Activated naive CD8-positive, alpha-beta T cell treated with anti-CD3 and anti-CD28 coated beads, Interleukin-2, amount 10 ng/mL, durations not matched to agents 7 days and 5 days (primary cell): ENCODE measurements at regions not wholly inside any gene's neighbourhood (a gene's known extent, or its start where the extent isn't known, plus 50 kb on each side); places are given as distances from the start of the nearest gene placed in this dataset.
"Not testable (repeated sequence)": the region's sequence is repeated elsewhere in the genome, so short reads cannot be mapped to it uniquely, and the experiment has no call there.

Experiments used
- ATAC-seq: fragments of 150-1000 bp; cut with Tn5 transposase; one replicate; pipeline ENCODE4 v1.10.0; 2021; ENCODE audit warnings: low read depth, moderate library complexity
- POLR2A ChIA-PET: fragments of 350-600 bp; sonication (Branson Sonifier 250); formaldehyde crosslinking; loops from one replicate; lab custom pipeline; 2021; ENCODE audit warnings: antibody characterized with exemption; lab: Charles Lee
- DNase-seq: peaks from one replicate; pipeline ENCODE4 v3.0.0; 2021
- H3K27ac Mint-ChIP-seq: one replicate; pipeline ENCODE4 v1.8.0; 2022; ENCODE audit warnings: mild to moderate bottlenecking, mixed read lengths
- H3K27me3 Mint-ChIP-seq: one replicate; pipeline ENCODE4 v1.8.0; 2022; ENCODE audit warnings: mild to moderate bottlenecking, moderate library complexity, mixed read lengths
- H3K36me3 Mint-ChIP-seq: one replicate; pipeline ENCODE4 v1.8.0; 2021; ENCODE audit warnings: mild to moderate bottlenecking, mixed read lengths
- H3K4me1 Mint-ChIP-seq: one replicate; pipeline ENCODE4 v1.8.0; 2021; ENCODE audit warnings: mixed read lengths
- H3K4me3 Mint-ChIP-seq: one replicate; pipeline ENCODE4 v1.8.0; 2022; ENCODE audit warnings: mild to moderate bottlenecking, moderate library complexity, mixed read lengths
- H3K9me3 Mint-ChIP-seq: one replicate; pipeline ENCODE4 v1.8.0; 2021; ENCODE audit warnings: mixed read lengths

DNA sequence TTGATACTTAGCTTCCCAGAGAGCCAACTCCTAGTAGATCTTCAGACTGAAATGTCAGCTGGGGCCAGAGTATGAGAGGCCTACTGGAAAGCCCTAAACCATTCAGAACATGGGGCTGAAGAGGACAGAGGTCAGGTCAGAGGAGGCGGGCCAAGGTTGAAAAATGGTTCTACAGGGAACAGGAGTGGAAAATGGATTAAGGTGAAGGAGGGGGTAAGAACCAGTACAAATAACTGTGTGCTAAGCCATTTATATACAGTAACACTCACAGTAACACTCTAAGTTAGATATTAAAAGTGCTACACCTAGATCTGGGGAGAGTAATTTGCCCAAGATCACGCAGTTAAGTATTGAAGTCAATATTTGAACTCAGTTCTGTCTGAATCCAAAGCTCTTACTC is 313.2 kb upstream of the MAP3K7 start:
- Mint-ChIP-seq H3K27me3 (peaks cover 7% of the 10 kb centered on the region), H3K9me3 (peaks cover 2% of the 10 kb centered on the region), H3K27ac (no peak overlapping the region), H3K4me1 (no peaks in the 10 kb centered on the region), H3K36me3 (no peaks in the 10 kb centered on the region), H3K4me3 (no peak overlapping the region)
- POLR2A ChIA-PET = no interaction called here
- no peak for DNase-seq
- no peak for ATAC-seq

DNA sequence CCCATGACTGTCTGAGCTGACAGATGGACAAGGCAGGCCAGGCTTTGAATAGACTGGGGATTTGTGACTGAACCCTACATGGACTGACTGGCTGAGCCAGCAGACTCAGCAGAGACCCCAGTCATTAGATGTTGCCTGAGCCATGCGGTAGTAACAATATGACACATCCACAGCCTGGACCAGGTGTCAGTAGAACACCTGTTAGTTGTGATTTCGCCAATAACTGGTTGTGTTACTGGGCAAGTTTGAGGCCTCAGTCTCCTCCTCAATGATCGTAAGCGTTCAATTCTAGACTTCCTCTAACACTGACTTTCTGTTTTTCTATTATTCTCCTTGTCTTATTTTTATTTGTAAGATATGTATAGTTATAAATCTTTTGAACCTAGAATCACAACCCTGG is 311.9 kb upstream of the MAP3K7 start:
- ATAC-seq = no peak
- no peaks in the 10 kb centered on the region for H3K4me1 Mint-ChIP-seq
- H3K9me3 Mint-ChIP-seq = peaks cover 2% of the 10 kb centered on the region
- no peak overlapping the region for H3K4me3 Mint-ChIP-seq
- DNase-seq = no peak
- H3K27ac Mint-ChIP-seq = no peak overlapping the region
- H3K27me3 Mint-ChIP-seq = peaks cover 7% of the 10 kb centered on the region
- POLR2A ChIA-PET = no interaction called here
- no peaks in the 10 kb centered on the region for H3K36me3 Mint-ChIP-seq

DNA sequence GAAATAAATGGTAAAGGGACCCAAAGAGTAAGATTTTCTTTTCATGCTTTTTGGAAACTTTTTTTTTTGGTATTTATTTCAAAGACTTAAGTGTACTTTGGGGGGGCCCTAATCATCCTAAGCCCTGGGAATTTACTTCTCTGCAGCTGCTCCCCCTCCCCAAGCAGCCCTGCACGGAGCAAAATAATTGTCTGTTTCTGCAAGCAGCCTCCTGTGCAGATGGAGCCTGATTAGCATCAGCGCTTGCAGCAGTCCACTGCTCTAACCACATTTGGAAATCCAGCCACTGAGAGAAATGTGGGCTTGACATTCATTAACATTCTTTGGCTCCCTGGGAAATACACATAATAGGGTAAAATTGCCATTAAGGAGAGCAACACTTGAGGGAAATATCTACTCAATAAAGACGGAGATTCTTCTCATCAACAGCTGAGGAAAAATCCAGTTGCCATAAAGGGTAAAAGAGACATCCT is 309.2 kb upstream of the MAP3K7 start:
- Mint-ChIP-seq H3K27ac (no peak overlapping the region), H3K4me1 (no peaks in the 10 kb centered on the region), H3K4me3 (no peak overlapping the region), H3K36me3 (no peaks in the 10 kb centered on the region), H3K9me3 (no peaks in the 10 kb centered on the region), H3K27me3 (peaks cover 9% of the 10 kb centered on the region)
- ATAC-seq = no peak
- POLR2A ChIA-PET = no interaction called here
- no peak for DNase-seq

DNA sequence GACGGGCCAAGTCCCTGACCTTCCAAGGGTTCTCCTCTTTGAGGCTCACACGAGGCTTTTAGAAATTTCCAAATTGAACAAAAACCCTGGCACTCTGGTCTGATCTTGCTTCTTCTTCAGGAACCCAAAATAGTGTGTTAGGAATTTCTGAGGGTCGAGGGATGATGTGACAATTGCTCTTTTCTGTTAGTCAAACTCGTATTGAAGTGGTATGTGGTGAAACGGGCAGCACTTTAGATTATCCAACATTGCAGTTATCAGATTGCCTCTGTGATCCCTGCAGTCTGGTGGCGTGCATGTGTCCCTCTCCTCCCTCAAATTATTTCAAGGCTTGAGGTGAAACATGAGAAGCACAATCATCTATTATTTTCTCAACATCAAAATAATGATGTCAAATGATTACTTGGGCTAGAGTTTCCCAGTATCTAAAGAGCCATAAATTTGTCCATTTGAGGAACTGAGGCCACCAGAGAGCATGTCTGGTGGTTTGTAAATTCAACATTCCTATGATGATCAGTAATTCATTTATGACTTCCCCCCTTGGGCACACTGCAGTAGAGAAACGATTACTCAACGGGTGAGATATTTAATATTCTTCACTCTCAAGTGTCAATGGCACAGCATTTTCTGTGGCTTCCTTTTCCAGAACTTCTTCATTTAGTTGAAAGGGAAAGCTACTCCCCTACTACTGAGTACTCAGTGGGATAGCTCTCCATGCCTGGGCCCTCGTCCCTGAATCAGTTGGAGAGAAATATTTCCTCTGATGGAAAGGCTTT is 308.6 kb upstream of the MAP3K7 start:
- Mint-ChIP-seq H3K36me3 (no peaks in the 10 kb centered on the region), H3K9me3 (no peaks in the 10 kb centered on the region), H3K4me1 (no peaks in the 10 kb centered on the region), H3K27me3 (peaks cover 9% of the 10 kb centered on the region), H3K27ac (no peak overlapping the region), H3K4me3 (no peak overlapping the region)
- ATAC-seq = no peak
- POLR2A ChIA-PET = no interaction called here
- no peak for DNase-seq

DNA sequence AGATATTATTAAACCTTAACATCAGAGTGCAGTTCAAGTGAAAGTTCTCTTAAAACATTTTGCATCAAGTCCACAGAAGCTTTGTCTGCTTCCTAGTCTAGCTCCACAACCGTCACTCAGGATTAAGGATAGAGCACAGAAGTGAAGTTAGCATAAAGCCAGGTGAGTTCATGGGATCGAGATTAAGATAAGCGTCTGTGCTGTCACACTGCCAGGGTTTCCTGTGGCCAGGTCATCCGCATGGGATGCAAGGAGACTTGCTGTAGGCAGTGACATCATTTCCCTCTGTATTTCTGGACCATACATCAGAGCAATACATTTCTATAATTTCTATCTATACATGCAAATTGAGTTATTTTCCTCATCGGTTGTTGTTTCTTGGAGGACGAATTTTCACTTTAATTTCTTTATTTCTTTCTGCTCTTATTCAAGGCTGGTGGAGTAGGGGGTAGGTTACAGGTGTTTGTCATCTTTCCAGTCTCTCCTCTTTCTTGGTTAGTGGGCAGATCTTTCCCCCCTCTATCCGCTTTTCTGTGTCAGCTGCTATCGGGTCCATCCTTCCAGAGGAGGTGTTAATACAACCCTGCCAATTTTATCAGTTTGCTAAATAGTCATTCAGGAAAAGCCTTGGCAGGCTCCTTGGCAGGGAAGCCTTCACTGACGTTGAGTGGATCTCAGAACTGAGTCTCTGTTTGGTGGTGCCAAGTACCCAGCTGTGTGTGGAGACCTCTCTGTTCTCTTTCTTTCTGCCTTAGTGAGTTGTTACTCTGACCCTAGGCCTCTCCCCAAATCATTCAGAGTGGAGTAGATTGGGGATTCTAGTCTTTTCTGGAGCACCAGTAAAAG is 307.6 kb upstream of the MAP3K7 start:
- Mint-ChIP-seq H3K9me3 (no peaks in the 10 kb centered on the region), H3K27me3 (peaks cover 5% of the 10 kb centered on the region), H3K4me1 (no peaks in the 10 kb centered on the region), H3K4me3 (no peak overlapping the region), H3K27ac (no peak overlapping the region), H3K36me3 (no peaks in the 10 kb centered on the region)
- DNase-seq (no peak), ATAC-seq (no peak)
- POLR2A ChIA-PET = no interaction called here

DNA sequence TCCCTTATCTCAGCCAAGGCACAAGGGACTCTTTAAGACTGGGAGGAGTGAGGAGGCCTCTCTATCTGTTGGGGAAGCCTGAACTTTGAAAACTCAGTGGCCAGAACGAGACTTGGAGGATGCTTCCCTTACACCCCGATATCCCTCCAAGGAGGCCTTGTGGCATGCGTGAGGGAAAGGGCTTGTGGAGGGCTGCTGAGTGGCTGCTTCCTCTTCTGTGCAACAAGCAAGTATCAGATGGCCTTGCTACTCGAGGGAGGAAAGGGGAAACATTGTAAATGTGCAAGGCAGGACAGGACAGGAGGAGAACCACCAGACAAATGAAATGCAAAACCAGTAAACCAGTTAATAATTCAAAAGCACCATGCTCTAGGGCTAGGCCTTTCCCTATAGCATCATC is 306.5 kb upstream of the MAP3K7 start:
- no peaks in the 10 kb centered on the region for H3K4me1 Mint-ChIP-seq
- ATAC-seq = no peak
- H3K9me3 Mint-ChIP-seq = no peaks in the 10 kb centered on the region
- no peak overlapping the region for H3K4me3 Mint-ChIP-seq
- DNase-seq = no peak
- H3K27ac Mint-ChIP-seq = no peak overlapping the region
- POLR2A ChIA-PET = no interaction called here
- H3K27me3 Mint-ChIP-seq = peaks cover 4% of the 10 kb centered on the region
- no peaks in the 10 kb centered on the region for H3K36me3 Mint-ChIP-seq

DNA sequence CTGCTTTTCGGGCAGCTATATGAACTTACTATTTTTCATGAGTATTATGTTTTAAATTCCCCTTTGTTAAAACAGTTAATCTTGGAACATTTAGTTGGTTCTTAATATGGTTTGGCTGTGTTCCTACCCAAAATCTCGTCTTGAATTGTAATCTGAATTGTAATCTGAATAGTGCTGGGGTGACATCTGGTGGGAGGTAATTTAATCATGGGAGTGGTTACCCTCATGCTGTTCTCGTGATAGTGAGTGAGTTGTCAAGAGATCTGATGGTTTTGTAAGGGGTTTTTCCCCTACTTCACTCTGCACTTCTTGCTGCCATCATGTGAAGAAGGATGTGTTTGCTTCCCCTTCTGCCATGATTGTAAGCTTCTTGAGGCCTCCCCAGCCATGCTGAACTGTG is 305.4 kb upstream of the MAP3K7 start:
- Mint-ChIP-seq H3K27ac (no peak overlapping the region), H3K4me1 (no peaks in the 10 kb centered on the region), H3K36me3 (no peaks in the 10 kb centered on the region), H3K9me3 (no peaks in the 10 kb centered on the region), H3K4me3 (no peak overlapping the region), H3K27me3 (peaks cover 6% of the 10 kb centered on the region)
- no peak for DNase-seq
- POLR2A ChIA-PET = no interaction called here
- no peak for ATAC-seq

DNA sequence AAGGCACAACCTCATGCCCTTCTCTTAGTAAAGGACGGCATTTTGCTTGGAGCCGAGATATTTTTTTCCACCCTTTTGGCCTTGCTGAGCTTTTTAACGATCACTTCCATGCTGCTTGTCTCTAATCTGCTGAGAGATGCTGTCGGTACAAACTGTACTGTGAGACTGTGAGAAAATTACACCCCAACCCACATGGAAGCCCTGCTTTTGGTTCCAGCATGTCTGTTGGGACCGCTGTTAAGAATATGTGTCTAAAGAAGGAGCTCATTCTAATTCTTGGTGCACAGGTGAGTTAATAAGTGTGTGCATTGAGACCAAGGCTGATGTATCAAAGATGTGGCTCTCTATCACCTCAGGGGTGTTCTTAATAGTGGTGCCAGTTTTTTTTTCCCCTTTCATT is 304.5 kb upstream of the MAP3K7 start:
- peaks cover 6% of the 10 kb centered on the region for H3K27me3 Mint-ChIP-seq

DNA sequence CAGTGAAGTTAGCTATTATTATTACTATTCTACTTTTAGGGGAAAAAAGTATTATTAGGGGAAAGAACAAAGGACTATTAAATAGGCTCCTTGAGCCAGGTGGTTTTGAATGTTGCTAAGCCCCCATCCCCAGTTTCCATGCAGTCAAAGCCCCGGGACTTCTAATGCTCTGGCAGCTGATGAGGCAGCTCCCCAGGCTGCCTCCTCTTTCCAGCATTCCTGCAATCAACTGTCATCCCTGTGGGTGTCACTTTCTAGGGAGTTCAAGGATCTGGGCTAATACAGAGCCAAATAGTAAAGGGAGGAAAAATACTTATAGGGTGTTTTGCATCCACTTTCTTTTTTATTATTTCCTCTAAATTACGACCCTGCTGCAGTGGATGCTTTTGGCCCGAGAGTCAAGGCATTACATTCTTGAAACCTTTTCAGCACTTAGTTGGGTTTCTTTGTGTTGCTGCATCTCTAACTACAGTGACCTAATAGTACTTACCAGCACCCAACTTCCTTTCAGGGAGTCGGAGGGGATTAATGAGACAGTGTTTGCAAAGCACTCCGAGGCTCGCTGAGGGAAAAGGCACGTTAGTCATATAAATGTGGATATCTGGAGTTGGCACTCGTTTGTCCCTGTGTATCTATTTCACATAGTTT is 303.9 kb upstream of the MAP3K7 start:
- Mint-ChIP-seq H3K27me3 (peaks cover 6% of the 10 kb centered on the region), H3K27ac (no peak overlapping the region), H3K4me1 (no peaks in the 10 kb centered on the region), H3K9me3 (no peaks in the 10 kb centered on the region), H3K36me3 (no peaks in the 10 kb centered on the region), H3K4me3 (no peak overlapping the region)
- no peak for ATAC-seq
- no peak for DNase-seq
- POLR2A ChIA-PET = no interaction called here

More for the DNA sequence above, 304.5 kb upstream of the MAP3K7 start:
- Mint-ChIP-seq H3K4me1 (no peaks in the 10 kb centered on the region), H3K4me3 (no peak overlapping the region), H3K36me3 (no peaks in the 10 kb centered on the region), H3K27ac (no peak overlapping the region), H3K9me3 (no peaks in the 10 kb centered on the region)
- DNase-seq (no peak), ATAC-seq (no peak)
- POLR2A ChIA-PET = no interaction called here

DNA sequence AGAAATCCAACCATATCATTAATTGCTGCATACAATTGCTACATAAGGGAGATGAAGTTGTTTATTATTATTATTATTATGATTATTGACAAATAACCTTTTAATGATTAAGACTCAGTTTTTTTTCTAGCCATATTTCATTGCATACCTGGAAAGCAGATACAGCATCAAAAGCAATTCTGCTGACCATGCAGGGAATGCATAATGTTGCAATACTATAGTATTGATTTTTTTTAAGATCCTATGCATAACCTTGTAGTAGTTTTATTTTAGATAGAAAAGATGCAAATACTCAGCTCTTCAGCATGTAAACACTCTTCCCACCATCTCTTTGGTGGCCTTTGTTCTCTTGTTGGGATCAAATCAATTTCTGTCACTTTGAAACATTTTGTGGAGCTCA is 300.9 kb upstream of the MAP3K7 start:
- POLR2A ChIA-PET = no interaction called here

DNA sequence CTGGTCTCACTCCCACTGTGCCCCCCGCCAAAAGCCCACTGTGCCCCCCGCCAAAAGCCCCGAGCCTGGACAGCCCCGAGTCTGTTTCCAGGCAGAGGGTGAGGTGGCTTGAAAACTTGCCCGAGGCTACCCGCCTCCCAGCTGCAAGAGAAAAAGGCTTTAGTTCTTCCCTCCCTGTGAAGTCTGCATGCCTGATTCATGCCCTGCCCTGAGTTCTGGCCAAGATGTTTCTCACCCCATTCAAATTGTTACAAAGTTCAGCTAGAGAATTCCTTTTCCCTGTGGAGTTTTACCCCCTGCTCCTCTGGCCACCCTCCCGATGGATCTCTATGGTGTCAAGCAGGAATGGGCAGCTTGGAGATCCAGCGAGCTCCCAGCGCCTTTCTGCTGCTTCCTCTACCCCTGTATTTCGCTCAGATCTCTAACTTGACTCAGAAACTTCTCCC is 298.8 kb upstream of the MAP3K7 start:
- Mint-ChIP-seq H3K4me3 (no peak overlapping the region), H3K4me1 (no peaks in the 10 kb centered on the region), H3K27ac (no peak overlapping the region), H3K27me3 (peaks cover 2% of the 10 kb centered on the region), H3K36me3 (no peaks in the 10 kb centered on the region), H3K9me3 (peaks cover 2% of the 10 kb centered on the region)
- POLR2A ChIA-PET = no interaction called here
- no peak for DNase-seq
- no peak for ATAC-seq

More for the DNA sequence above, 300.9 kb upstream of the MAP3K7 start:
- no peak overlapping the region for H3K4me3 Mint-ChIP-seq
- no peaks in the 10 kb centered on the region for H3K36me3 Mint-ChIP-seq
- H3K27ac Mint-ChIP-seq = no peak overlapping the region
- no peaks in the 10 kb centered on the region for H3K9me3 Mint-ChIP-seq
- no peak for ATAC-seq
- no peak for DNase-seq
- H3K4me1 Mint-ChIP-seq = no peaks in the 10 kb centered on the region
- H3K27me3 Mint-ChIP-seq = peaks cover 2% of the 10 kb centered on the region

DNA sequence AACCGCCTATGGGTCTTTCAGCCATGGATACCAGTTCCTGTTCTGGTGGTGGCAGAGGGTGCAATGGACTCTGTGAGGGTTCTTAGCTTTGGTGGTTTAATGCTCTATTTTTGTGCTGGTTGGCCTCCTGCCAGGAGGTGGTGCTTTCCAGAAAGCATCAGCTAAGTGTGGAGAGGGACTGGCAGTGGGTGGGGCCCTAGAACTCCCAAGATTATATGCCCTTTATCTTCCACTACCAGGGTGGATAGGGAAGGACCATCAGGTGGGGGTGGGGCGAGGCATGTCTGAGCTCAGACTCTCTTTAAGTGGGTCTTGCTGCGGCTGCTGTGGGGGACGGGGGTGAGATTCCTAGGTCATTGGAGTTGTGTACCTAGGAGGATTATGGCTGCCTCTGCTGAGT is 298.3 kb upstream of the MAP3K7 start:
- H3K36me3 Mint-ChIP-seq, H3K27me3 Mint-ChIP-seq, H3K9me3 Mint-ChIP-seq, H3K4me3 Mint-ChIP-seq, ATAC-seq, DNase-seq, H3K4me1 Mint-ChIP-seq, H3K27ac Mint-ChIP-seq, POLR2A ChIA-PET: not testable (repeated sequence)

DNA sequence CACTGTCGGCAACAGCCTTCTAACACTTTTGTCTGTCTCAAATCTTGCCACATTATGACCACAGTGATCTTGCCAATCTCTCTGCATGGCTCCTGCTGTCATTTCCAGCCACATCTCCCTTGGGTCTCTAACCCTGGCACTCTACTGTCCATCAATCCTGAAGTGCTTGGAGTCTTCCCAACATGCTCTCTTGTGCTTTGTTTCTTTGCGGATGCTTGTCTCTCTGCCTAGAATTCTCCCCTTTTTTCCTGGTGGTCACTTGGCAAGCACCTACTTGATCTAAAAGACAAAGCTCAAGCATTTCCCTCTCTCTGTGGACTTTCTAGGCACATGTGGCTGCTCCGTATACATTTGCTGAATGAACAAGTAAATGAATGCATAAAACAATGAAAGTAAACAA is 290.7 kb upstream of the MAP3K7 start:
- peaks cover 4% of the 10 kb centered on the region for H3K27me3 Mint-ChIP-seq

More for the DNA sequence above, 290.7 kb upstream of the MAP3K7 start:
- DNase-seq (no peak), ATAC-seq (no peak)
- Mint-ChIP-seq H3K4me1 (no peaks in the 10 kb centered on the region), H3K4me3 (no peak overlapping the region), H3K9me3 (peaks cover 2% of the 10 kb centered on the region), H3K27ac (no peak overlapping the region), H3K36me3 (no peaks in the 10 kb centered on the region)
- POLR2A ChIA-PET = no interaction called here
